Gastroesophageal sphincter (tissue), 3 donors: ENCODE measurements at regions not wholly inside any gene's neighbourhood (a gene's known extent, or its start where the extent isn't known, plus 50 kb on each side); places are given as distances from the start of the nearest gene placed in this dataset.

Source experiments
- CTCF ChIP-seq, 4 experiments: fragments of 200-600 bp in 2 of 4; fragments of 450-650 bp in 2 of 4; sonication (generic) in 1 of 4; IDR thresholded peaks; one replicate each; pipeline ENCODE4 v1.5.1; 2017 to 2019; ENCODE audit warnings: antibody characterized with exemption in 4 of 4, mild to moderate bottlenecking in 2 of 4, moderate library complexity in 2 of 4
- EP300 ChIP-seq: sonication (generic); formaldehyde crosslinking; IDR thresholded peaks from one replicate; pipeline ENCODE4 v1.6.1; 2017; ENCODE audit warnings: antibody characterized with exemption, mild to moderate bottlenecking
- POLR2A ChIP-seq, 2 donors: fragments of 450-650 bp; IDR thresholded peaks; one replicate each; pipeline ENCODE4 v1.6.1; 2017; ENCODE audit warnings: antibody characterized with exemption in 2 of 2, mild to moderate bottlenecking in 2 of 2, moderate library complexity in 1 of 2
- POLR2AphosphoS5 ChIP-seq: sonication (generic); formaldehyde crosslinking; IDR thresholded peaks from one replicate; pipeline ENCODE4 v1.6.1; 2017; ENCODE audit warnings: antibody characterized with exemption

GRCh38 chr16:87198328-87198832 is 118.8 kb downstream of the C16orf95 start:
- no peak for TF ChIP-seq CTCF (IDR thresholded peaks at IDR 0.05)
- TF ChIP-seq POLR2A (IDR thresholded peaks at IDR 0.05): no peak
- no peak for TF ChIP-seq POLR2AphosphoS5
- no peak for TF ChIP-seq EP300
